IPS-15b (cell line): ENCODE measurements at regions not wholly inside any gene's neighbourhood (a gene's known extent, or its start where the extent isn't known, plus 50 kb on each side); places are given as distances from the start of the nearest gene placed in this dataset.
"Not testable (repeated sequence)": the region's sequence is repeated elsewhere in the genome, so short reads cannot be mapped to it uniquely, and the experiment has no call there.

Experiments
- H3K27me3 ChIP-seq: one replicate; pipeline ENCODE4 v1.6.1; 2013; ENCODE audit warnings: low read length; ENCODE audit not compliant: control insufficient read depth, insufficient read depth
- H3K36me3 ChIP-seq: one replicate; pipeline ENCODE4 v1.6.1; 2013; ENCODE audit warnings: low read length; ENCODE audit not compliant: control insufficient read depth, insufficient read depth
- H3K4me1 ChIP-seq: one replicate; pipeline ENCODE4 v1.6.1; 2013; ENCODE audit warnings: mild to moderate bottlenecking, low read length; ENCODE audit not compliant: control insufficient read depth, insufficient read depth
- H3K4me3 ChIP-seq: one replicate; pipeline ENCODE4 v1.5.1; 2013; ENCODE audit warnings: low read depth, low read length
- H3K9ac ChIP-seq: one replicate; pipeline ENCODE4 v1.6.1; 2013; ENCODE audit warnings: low read depth, mild to moderate bottlenecking, low read length
- H3K9me3 ChIP-seq: one replicate; pipeline ENCODE4 v1.6.1; 2013; ENCODE audit warnings: mild to moderate bottlenecking, low read length; ENCODE audit not compliant: control insufficient read depth, insufficient read depth

DNA sequence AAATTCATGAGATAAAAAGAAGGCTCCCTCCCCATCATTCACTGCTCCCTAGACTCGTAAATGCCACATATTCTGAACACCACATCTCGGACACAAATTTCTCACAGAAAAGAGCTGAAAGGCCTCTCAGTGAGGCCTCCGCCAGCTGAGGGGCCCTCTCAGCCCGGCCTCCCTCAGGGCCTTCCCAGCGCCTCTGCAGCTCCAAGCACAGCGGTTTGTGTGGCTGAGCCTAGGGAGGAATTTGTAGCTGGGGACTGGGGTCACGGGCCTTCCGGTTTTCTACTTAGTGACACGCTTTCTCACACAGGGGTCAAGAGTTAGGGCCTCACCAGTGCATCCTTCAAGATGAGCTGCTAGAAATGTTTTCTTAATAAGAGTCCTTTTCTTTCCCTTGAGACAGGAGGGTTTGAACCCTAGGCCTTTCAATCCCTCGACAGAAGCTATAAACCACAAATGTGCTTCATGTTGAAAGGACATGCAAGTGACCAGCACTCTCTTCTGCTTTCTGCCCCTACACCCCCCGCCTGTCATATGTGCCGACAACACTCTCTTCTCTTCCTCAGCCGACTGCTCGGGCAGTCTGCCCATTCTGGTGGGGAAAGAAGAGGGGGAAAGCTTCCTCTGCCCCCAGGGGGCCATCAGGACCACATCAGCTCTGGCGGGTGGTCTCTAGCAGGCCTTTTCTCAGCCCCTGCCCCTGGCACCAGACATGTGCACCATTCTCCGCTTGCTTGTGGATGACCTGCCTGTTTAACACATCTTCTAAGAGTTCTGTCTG is 104.9 kb downstream of the CHIC2 start:
- no peaks in the 10 kb centered on the region for H3K9me3 ChIP-seq
- H3K4me3 ChIP-seq: no peak overlapping the region
- peaks cover 11% of the 10 kb centered on the region for H3K4me1 ChIP-seq
- no peak overlapping the region for H3K9ac ChIP-seq
- no peaks in the 10 kb centered on the region for H3K36me3 ChIP-seq
- H3K27me3 ChIP-seq: peaks cover 3% of the 10 kb centered on the region

DNA sequence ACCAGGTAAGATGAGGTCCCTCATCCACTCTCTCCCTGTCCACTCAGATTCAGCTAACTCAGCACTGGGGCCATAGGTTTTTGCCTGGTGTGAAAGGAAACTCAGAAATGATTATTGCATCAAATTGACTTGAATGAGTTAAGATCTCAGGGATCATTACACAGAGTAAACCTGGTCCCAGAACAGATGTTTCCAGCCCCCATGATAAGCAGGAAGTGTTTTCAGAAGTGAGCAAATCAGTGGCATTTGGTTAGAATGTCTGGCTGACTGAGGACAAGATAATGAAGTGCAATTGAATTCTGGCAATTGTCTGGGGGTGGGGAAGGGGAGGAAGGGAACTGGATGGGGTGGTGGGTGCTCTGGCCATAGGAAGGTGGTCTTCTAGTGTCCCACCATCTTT is 108.0 kb downstream of the CHIC2 start:
- H3K9me3 ChIP-seq: no peaks in the 10 kb centered on the region
- no peak overlapping the region for H3K9ac ChIP-seq
- peaks cover 11% of the 10 kb centered on the region for H3K4me1 ChIP-seq
- no peak overlapping the region for H3K4me3 ChIP-seq
- no peaks in the 10 kb centered on the region for H3K36me3 ChIP-seq
- H3K27me3 ChIP-seq: no peaks in the 10 kb centered on the region

DNA sequence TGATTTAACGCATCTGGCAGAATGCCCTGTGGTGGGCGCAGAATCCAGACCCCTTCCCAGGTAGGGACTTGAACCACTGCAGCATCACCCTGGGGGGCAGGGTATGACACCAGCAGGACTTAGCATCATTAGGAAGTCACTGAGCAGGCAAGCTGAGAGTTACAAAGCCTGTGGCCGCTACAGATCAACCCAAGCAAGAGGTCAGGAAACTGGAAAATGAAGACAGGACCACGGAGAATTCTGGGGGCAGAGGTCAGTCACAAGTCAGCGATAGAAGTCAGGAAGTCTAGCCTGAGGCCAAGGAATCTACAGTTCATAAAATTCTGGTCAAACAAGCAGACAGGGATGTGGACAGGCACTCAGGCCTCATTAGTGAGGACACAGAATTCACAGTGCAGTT is 108.4 kb downstream of the CHIC2 start:
- no peak overlapping the region for H3K4me3 ChIP-seq
- H3K9me3 ChIP-seq: no peaks in the 10 kb centered on the region
- H3K4me1 ChIP-seq: peaks cover 11% of the 10 kb centered on the region
- no peaks in the 10 kb centered on the region for H3K27me3 ChIP-seq
- H3K9ac ChIP-seq: no peak overlapping the region
- no peaks in the 10 kb centered on the region for H3K36me3 ChIP-seq

DNA sequence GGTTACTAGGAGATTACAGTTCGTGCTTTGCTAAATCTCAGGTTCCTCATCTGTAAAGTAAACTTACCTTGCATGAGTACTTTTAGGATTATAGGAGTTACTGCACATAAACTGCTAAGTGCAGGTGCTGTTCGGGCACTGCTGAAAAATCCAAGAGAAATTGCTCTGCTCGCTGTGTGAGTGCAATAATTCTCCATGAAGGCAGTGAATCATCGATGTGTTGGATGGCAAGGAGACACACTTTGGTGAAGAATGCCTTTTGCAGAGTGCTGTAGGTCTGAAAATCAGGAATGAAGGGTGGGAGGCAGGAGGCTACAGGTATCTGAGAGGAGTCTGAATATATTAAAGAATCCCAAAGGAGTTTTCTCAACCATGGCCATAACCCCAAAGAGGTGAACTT is 113.0 kb downstream of the CHIC2 start:
- Histone ChIP-seq H3K36me3 (no peaks in the 10 kb centered on the region), H3K4me3 (no peak overlapping the region), H3K27me3 (no peaks in the 10 kb centered on the region), H3K9me3 (no peaks in the 10 kb centered on the region), H3K9ac (no peak overlapping the region), H3K4me1 (no peaks in the 10 kb centered on the region)

DNA sequence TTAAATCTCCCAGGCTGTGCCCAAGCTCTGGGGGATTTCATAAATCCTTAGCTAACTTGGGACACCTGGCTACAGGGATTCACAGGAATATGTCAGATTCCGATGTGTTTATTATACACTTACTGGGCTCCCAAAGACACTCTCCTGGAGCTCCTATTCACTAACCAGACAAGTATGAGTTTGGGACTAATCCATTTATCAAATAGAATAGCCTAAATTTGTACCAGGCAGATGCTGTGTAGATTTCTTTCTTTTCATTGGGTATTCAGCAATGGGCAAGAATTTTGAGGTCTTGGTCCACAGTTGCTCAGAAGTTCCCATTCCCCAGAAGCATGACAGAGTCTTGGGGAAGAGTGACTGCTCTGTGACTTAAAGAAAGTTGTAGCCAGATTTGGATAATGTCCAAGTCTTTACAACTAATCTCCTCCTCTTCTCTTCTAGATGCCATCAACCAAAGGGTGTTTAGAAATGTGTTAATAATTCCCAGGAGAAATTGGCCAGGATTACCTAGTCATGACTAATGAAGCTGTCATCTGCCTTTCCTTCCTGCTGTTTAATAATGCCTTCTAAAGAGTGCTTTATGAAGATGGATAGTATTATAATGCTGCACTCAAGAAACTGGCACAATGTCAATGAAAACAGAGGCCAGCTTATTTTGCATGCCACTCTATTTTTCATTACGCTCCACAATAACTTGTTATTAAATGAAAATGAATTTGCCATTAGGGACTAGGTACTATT is 120.9 kb downstream of the CHIC2 start:
- no peaks in the 10 kb centered on the region for H3K9me3 ChIP-seq
- H3K36me3 ChIP-seq: no peaks in the 10 kb centered on the region
- no peak overlapping the region for H3K9ac ChIP-seq
- no peaks in the 10 kb centered on the region for H3K4me1 ChIP-seq
- no peaks in the 10 kb centered on the region for H3K27me3 ChIP-seq
- H3K4me3 ChIP-seq: no peak overlapping the region

DNA sequence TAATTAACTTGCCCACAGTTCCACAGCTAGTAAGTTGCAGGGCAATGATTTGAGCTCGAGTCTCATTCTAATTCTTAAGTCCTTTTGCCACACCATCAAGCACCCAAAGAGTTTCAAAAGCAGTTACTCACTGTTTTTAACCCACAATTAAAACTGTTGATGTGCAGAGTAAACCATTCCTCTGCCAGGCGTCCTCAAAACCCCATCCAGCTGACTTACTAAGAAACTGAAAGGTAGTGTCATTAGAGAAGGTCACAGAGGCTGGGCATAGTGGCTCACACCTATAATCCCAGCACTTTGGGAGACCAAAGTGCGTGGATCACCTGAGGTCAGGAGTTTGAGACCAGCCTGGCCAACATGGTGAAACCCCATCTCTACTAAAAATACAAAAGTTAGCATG is 121.7 kb downstream of the CHIC2 start:
- Histone ChIP-seq H3K4me3 (no peak overlapping the region), H3K9me3 (no peaks in the 10 kb centered on the region), H3K4me1 (no peaks in the 10 kb centered on the region), H3K36me3 (no peaks in the 10 kb centered on the region), H3K27me3 (no peaks in the 10 kb centered on the region), H3K9ac (no peak overlapping the region)

DNA sequence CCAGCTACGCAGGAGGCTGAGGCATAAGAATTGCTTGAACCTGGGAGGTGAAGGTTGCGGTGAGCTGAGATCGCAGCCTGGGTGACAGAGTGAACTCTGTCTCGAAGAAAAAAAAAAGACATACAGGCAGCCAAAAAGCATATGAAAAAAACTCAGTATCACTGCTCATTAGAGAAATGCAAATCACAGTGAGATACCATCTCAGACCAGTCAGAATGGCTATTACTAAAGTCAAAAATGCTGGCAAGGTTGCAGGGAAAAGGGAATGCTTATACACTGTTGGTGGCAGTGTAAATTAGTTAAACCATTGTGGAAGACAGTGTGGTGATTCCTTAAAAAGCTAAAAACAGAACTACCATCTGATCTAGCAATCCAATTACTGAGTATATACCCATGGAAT is 123.1 kb downstream of the CHIC2 start:
- H3K4me3 ChIP-seq: no peak overlapping the region
- H3K9ac ChIP-seq: no peak overlapping the region
- H3K36me3 ChIP-seq: no peaks in the 10 kb centered on the region
- H3K9me3 ChIP-seq: no peaks in the 10 kb centered on the region
- no peaks in the 10 kb centered on the region for H3K4me1 ChIP-seq
- no peaks in the 10 kb centered on the region for H3K27me3 ChIP-seq

DNA sequence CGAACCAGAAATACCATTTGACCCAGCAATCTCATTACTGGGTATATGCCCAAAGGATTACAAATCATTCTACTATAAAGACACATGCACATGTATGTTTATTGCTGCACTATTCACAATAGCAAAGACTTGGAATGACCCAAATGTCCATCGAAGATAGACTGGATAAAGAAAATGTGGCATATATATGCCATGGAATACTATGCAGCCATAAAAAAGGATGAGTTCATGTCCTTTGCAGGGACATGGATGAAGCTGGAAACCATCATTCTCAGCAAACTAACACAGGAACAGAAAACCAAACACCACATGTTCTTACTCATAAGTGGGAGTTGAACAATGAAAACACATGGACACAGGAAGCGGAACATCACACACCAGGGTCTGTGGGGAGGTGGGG is 124.5 kb downstream of the CHIC2 start:
- not testable (repeated sequence) for H3K9ac ChIP-seq, H3K4me1 ChIP-seq, H3K27me3 ChIP-seq, H3K9me3 ChIP-seq, H3K36me3 ChIP-seq, H3K4me3 ChIP-seq

DNA sequence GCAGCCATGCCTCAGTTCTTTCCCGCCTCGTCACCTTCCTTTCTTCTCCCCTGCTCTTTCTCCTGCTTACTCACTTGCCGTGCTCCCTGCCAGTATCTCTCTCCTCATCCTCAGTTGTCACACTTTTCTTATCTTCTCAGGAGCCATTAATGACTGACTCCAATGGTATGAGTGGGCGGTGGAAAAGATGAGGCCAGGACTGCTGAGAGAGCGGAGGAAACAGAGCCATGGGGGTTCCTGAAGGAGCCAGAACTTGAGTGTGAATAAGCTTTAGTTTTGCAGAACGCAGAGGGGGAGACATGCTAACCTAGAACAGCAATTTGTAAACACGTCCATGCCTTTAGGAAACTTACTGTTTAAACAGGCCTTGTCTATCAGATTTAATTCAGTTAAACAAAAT is 126.5 kb downstream of the CHIC2 start:
- no peaks in the 10 kb centered on the region for H3K36me3 ChIP-seq
- no peak overlapping the region for H3K9ac ChIP-seq
- H3K4me1 ChIP-seq: no peaks in the 10 kb centered on the region
- H3K27me3 ChIP-seq: no peaks in the 10 kb centered on the region
- no peak overlapping the region for H3K4me3 ChIP-seq
- no peaks in the 10 kb centered on the region for H3K9me3 ChIP-seq

DNA sequence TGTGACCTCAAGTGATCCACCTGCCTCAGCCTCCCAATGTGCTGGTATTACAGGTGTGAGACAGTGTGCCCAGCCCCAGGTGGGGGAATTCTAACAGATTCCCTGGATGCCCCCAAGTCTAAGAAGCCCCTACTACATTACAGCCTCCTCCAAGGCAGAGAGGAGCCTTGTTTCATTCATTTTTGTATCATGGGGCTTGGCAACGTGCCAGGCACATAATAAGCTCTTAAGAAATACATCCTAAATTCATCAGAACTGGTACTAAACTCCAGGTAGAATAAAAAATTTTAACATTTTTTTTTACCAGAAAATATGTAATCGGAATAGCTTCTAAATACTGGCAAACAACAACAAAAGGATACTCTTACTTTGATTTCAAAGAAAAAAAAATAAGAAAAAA is 127.1 kb downstream of the CHIC2 start:
- no peak overlapping the region for H3K4me3 ChIP-seq
- no peaks in the 10 kb centered on the region for H3K9me3 ChIP-seq
- no peak overlapping the region for H3K9ac ChIP-seq
- no peaks in the 10 kb centered on the region for H3K27me3 ChIP-seq
- H3K4me1 ChIP-seq: no peaks in the 10 kb centered on the region
- H3K36me3 ChIP-seq: no peaks in the 10 kb centered on the region

DNA sequence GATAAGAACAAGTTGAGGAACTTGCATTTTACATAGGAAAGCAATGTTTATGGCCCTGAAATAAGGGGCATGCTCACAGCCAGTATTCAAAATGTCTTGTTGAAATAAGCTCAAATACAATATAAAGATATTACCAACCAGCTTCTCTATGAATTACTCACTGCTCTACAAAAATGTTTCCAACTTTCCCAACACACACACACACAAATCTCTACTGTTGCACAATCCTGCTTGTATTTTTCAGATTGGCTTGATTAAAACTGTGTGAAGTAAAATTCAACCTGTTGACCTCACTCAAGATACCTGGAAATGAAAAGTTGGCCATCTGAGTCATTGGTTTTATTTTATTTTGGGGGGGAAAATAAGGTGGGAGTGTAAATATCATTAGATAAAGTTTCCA is 128.6 kb downstream of the CHIC2 start:
- Histone ChIP-seq H3K36me3 (no peaks in the 10 kb centered on the region), H3K9ac (no peak overlapping the region), H3K4me3 (no peak overlapping the region), H3K27me3 (no peaks in the 10 kb centered on the region), H3K9me3 (no peaks in the 10 kb centered on the region), H3K4me1 (no peaks in the 10 kb centered on the region)
